ENCODE measurements at regions not wholly inside any gene's neighbourhood (a gene's known extent, or its start where the extent isn't known, plus 50 kb on each side); places are given as distances from the start of the nearest gene placed in this dataset.

GRCh38 chr1:221944247-221944870 lies 202.5 kb upstream of the DUSP10 start:
- in situ Hi-C loops (cut with HindIII; ENCODE audit: low sequenced_read_pairs) = no loop called here

GRCh38 chr1:221940631-221941030 lies 198.7 kb upstream of the DUSP10 start:
- in situ Hi-C loops (cut with HindIII; ENCODE audit: low sequenced_read_pairs) = no loop called here

- in situ Hi-C loops (cut with HindIII; ENCODE audit: low sequenced_read_pairs) = no loop called here
Measured at GRCh38 chr1:221939607-221940006, 197.7 kb upstream of the DUSP10 start.

GRCh38 chr1:221937155-221937953 lies 195.5 kb upstream of the DUSP10 start:
- in situ Hi-C loops (cut with HindIII; ENCODE audit: low sequenced_read_pairs) = no loop called here

- in situ Hi-C loops (cut with HindIII; ENCODE audit: low sequenced_read_pairs) = no loop called here
Measured at GRCh38 chr1:221933814-221934213, 191.9 kb upstream of the DUSP10 start.

- in situ Hi-C loops (cut with HindIII; ENCODE audit: low sequenced_read_pairs) = no loop called here
Measured at GRCh38 chr1:221926441-221926840, 184.6 kb upstream of the DUSP10 start.

GRCh38 chr1:221925947-221926346 lies 184.1 kb upstream of the DUSP10 start:
- in situ Hi-C loops (cut with HindIII; ENCODE audit: low sequenced_read_pairs) = no loop called here

GRCh38 chr1:221923929-221924598 lies 182.2 kb upstream of the DUSP10 start:
- in situ Hi-C loops (cut with HindIII; ENCODE audit: low sequenced_read_pairs) = no loop called here

- in situ Hi-C loops (cut with HindIII; ENCODE audit: low sequenced_read_pairs) = no loop called here
Measured at GRCh38 chr1:221921936-221922335, 180.0 kb upstream of the DUSP10 start.

- in situ Hi-C loops (cut with HindIII; ENCODE audit: low sequenced_read_pairs) = no loop called here
Measured at GRCh38 chr1:221919743-221920142, 177.9 kb upstream of the DUSP10 start.

- in situ Hi-C loops (cut with HindIII; ENCODE audit: low sequenced_read_pairs) = no loop called here
Measured at GRCh38 chr1:221919341-221919740, 177.5 kb upstream of the DUSP10 start.

GRCh38 chr1:221916176-221916575 lies 174.3 kb upstream of the DUSP10 start:
- in situ Hi-C loops (cut with HindIII; ENCODE audit: low sequenced_read_pairs) = no loop called here

GRCh38 chr1:221915764-221916163 lies 173.9 kb upstream of the DUSP10 start:
- in situ Hi-C loops (cut with HindIII; ENCODE audit: low sequenced_read_pairs) = no loop called here

GRCh38 chr1:221913351-221913892 lies 171.5 kb upstream of the DUSP10 start:
- in situ Hi-C loops (cut with HindIII; ENCODE audit: low sequenced_read_pairs) = no loop called here

GRCh38 chr1:221912230-221912629 lies 170.3 kb upstream of the DUSP10 start:
- in situ Hi-C loops (cut with HindIII; ENCODE audit: low sequenced_read_pairs) = no loop called here

GRCh38 chr1:221911714-221912113 lies 169.8 kb upstream of the DUSP10 start:
- in situ Hi-C loops (cut with HindIII; ENCODE audit: low sequenced_read_pairs) = no loop called here

GRCh38 chr1:221910222-221910621 lies 168.3 kb upstream of the DUSP10 start:
- in situ Hi-C loops (cut with HindIII; ENCODE audit: low sequenced_read_pairs) = no loop called here

GRCh38 chr1:221908573-221908972 lies 166.7 kb upstream of the DUSP10 start:
- in situ Hi-C loops (cut with HindIII; ENCODE audit: low sequenced_read_pairs) = no loop called here

GRCh38 chr1:221907166-221907932 lies 165.5 kb upstream of the DUSP10 start:
- in situ Hi-C loops (cut with HindIII; ENCODE audit: low sequenced_read_pairs) = no loop called here

- in situ Hi-C loops (cut with HindIII; ENCODE audit: low sequenced_read_pairs) = no loop called here
Measured at GRCh38 chr1:221905802-221906201, 163.9 kb upstream of the DUSP10 start.

- in situ Hi-C loops (cut with HindIII; ENCODE audit: low sequenced_read_pairs) = no loop called here
Measured at GRCh38 chr1:221904319-221904718, 162.4 kb upstream of the DUSP10 start.

Measured in DLD1 (cell line).